AG10803 (cell line): ENCODE measurements at regions not wholly inside any gene's neighbourhood (a gene's known extent, or its start where the extent isn't known, plus 50 kb on each side); places are given as distances from the start of the nearest gene placed in this dataset.

Source experiments
- DNase-seq: peaks from one replicate; pipeline ENCODE4 v3.0.0; 2010; ENCODE audit warnings: low read depth
- H3K4me3 ChIP-seq: 2 replicates; pipeline ENCODE4 v1.5.1; 2011; ENCODE audit warnings: mild to moderate bottlenecking, low read length, control low read depth
- CTCF ChIP-seq: conservative IDR thresholded peaks from 2 replicates; pipeline ENCODE4 v1.5.1; 2011; ENCODE audit warnings: mild to moderate bottlenecking, low read length, control low read depth, inconsistent platforms

- DNase-seq: no peak
- no peak overlapping the region for H3K4me3 ChIP-seq
- TF ChIP-seq CTCF: no peak
Observed at GRCh38 chr1:209155546-209155945, 428.0 kb upstream of the CAMK1G start.

- DNase-seq: no peak
- no peak for TF ChIP-seq CTCF
- no peak overlapping the region for H3K4me3 ChIP-seq
Observed at GRCh38 chr1:209156991-209157390, 426.5 kb upstream of the CAMK1G start.

- no peak for DNase-seq
- no peak overlapping the region for H3K4me3 ChIP-seq
Observed at GRCh38 chr1:209157546-209158249, 425.8 kb upstream of the CAMK1G start.

GRCh38 chr1:209158851-209159250 lies 424.7 kb upstream of the CAMK1G start:
- no peak for DNase-seq
- no peak for TF ChIP-seq CTCF

More at GRCh38 chr1:209157546-209158249, 425.8 kb upstream of the CAMK1G start:
- TF ChIP-seq CTCF: no peak

GRCh38 chr1:209160230-209160629 lies 423.3 kb upstream of the CAMK1G start:
- no peak for TF ChIP-seq CTCF
- H3K4me3 ChIP-seq: no peak overlapping the region
- no peak for DNase-seq

More at GRCh38 chr1:209158851-209159250, 424.7 kb upstream of the CAMK1G start:
- H3K4me3 ChIP-seq: no peak overlapping the region

- peak; percentile 35 for DNase-seq
- no peak overlapping the region for H3K4me3 ChIP-seq
- TF ChIP-seq CTCF: no peak
Observed at GRCh38 chr1:209162651-209163050, 420.9 kb upstream of the CAMK1G start.

- TF ChIP-seq CTCF: no peak
- DNase-seq: peak; percentile 18
- H3K4me3 ChIP-seq: no peak overlapping the region
Observed at GRCh38 chr1:209168204-209168603, 415.3 kb upstream of the CAMK1G start.
